ENCODE measurements at regions not wholly inside any gene's neighbourhood (a gene's known extent, or its start where the extent isn't known, plus 50 kb on each side); places are given as distances from the start of the nearest gene placed in this dataset.
A peak's percentile ranks its signal among the peaks of the same experiment; 100 is the strongest.

- no peak overlapping the region for H3K4me2 ChIP-seq (replicated peaks; ENCODE audit: low read depth, low read length, poor library complexity, severe bottlenecking)
- CTCF ChIA-PET, result no interaction called here
- H3K27me3 Mint-ChIP-seq, result peaks cover 54% of the 10 kb centered on the region
Measured at GRCh38 chr20:51275826-51276225, 252.9 kb upstream of the KCNG1 start.

GRCh38 chr20:51275181-51275580 is 252.3 kb upstream of the KCNG1 start:
- Histone ChIP-seq H4K20me1 (ENCODE audit: control insufficient read depth, insufficient read depth, low read length, poor library complexity, severe bottlenecking) (no peaks in the 10 kb centered on the region), H3K4me2 (replicated peaks; ENCODE audit: low read depth, low read length, poor library complexity, severe bottlenecking) (no peak overlapping the region), H3K4me3 (ENCODE audit: control extremely low read depth in 1 of 5, extremely low read depth in 1 of 5, insufficient read depth in 1 of 5, low read depth in 2 of 5, low read length in 4 of 5) (no peak overlapping the region), H2AFZ (ENCODE audit: insufficient read depth, low read depth, low read length, poor library complexity, severe bottlenecking) (no peak overlapping the region), H3K36me3 (replicated peaks in 1 of 2; ENCODE audit: control extremely low read depth in 1 of 2, control insufficient read depth in 1 of 2, extremely low read depth in 1 of 2, insufficient read depth in 2 of 2, low read length in 1 of 2) (no peaks in the 10 kb centered on the region), H3K4me1 (ENCODE audit: control insufficient read depth in 2 of 2, insufficient read depth in 2 of 2, low read length in 2 of 2) (peaks cover 0 to 3% of the 10 kb centered on the region in 2 donors), H3K27me3 (replicated peaks in 1 of 4; ENCODE audit: control extremely low read depth in 1 of 4, control insufficient read depth in 3 of 4, insufficient read depth in 4 of 4, low read length in 3 of 4) (peaks cover 0 to 21% (median 4%) of the 10 kb centered on the region in 4 experiments), H3K9me3 (ENCODE audit: control extremely low read depth in 1 of 3, control insufficient read depth in 2 of 3, insufficient read depth in 1 of 3, low read length in 2 of 3) (peaks cover 0 to 12% (median 0%) of the 10 kb centered on the region in 3 donors), H3K27ac (ENCODE audit: low read length in 2 of 2) (no peak overlapping the region), H3K9ac (ENCODE audit: low read length) (no peak overlapping the region), H3K79me2 (ENCODE audit: control insufficient read depth, insufficient read depth, low read length) (no peaks in the 10 kb centered on the region)
- no peak overlapping the region for H3K27ac Mint-ChIP-seq
- no peaks in the 10 kb centered on the region for H3K9me3 Mint-ChIP-seq (ENCODE audit: insufficient read depth)
- intact Hi-C loops (cut with micrococcal nuclease), result no loop called here
- no peaks in the 10 kb centered on the region for H3K4me1 Mint-ChIP-seq
- ATAC-seq (ENCODE audit: low read depth), result no peak
- WGBS (ENCODE audit: insufficient coverage), result 87% methylated on average over 3 of the region's 5 CpGs
- POLR2A ChIA-PET, result no interaction called here
- no peak for TF ChIP-seq CTCF (IDR thresholded peaks at IDR 0.05)
- no peak for TF ChIP-seq EZH2 (IDR thresholded peaks at IDR 0.05; ENCODE audit: borderline replicate concordance, insufficient read depth, low read depth, low read length, poor library complexity, severe bottlenecking)
- peaks cover 54% of the 10 kb centered on the region for H3K27me3 Mint-ChIP-seq
- H3K4me3 Mint-ChIP-seq, result no peak overlapping the region
- no peak for DNase-seq
- CTCF ChIA-PET, result no interaction called here

More at GRCh38 chr20:51275826-51276225, 252.9 kb upstream of the KCNG1 start:
- H3K27ac Mint-ChIP-seq, result no peak overlapping the region
- POLR2A ChIA-PET, result no interaction called here
- no peaks in the 10 kb centered on the region for H3K79me2 ChIP-seq (ENCODE audit: control insufficient read depth, insufficient read depth, low read length)
- intact Hi-C loops (cut with micrococcal nuclease), result no loop called here
- H3K4me1 Mint-ChIP-seq, result no peaks in the 10 kb centered on the region
- H3K27ac ChIP-seq (ENCODE audit: low read length in 2 of 2), result no peak overlapping the region
- TF ChIP-seq EZH2 (IDR thresholded peaks at IDR 0.05; ENCODE audit: borderline replicate concordance, insufficient read depth, low read depth, low read length, poor library complexity, severe bottlenecking), result no peak
- no peak for TF ChIP-seq CTCF (IDR thresholded peaks at IDR 0.05)
- H3K9me3 ChIP-seq (ENCODE audit: control extremely low read depth in 1 of 3, control insufficient read depth in 2 of 3, insufficient read depth in 1 of 3, low read length in 2 of 3), result peaks cover 0 to 6% (median 0%) of the 10 kb centered on the region in 3 donors
- ATAC-seq (ENCODE audit: low read depth) (no peak), DNase-seq (no peak)
- H3K9me3 Mint-ChIP-seq (ENCODE audit: insufficient read depth), result no peaks in the 10 kb centered on the region
- H3K4me1 ChIP-seq (ENCODE audit: control insufficient read depth in 2 of 2, insufficient read depth in 2 of 2, low read length in 2 of 2), result peaks cover 0 to 3% of the 10 kb centered on the region in 2 donors
- H3K36me3 ChIP-seq (replicated peaks in 1 of 2; ENCODE audit: control extremely low read depth in 1 of 2, control insufficient read depth in 1 of 2, extremely low read depth in 1 of 2, insufficient read depth in 2 of 2, low read length in 1 of 2), result no peaks in the 10 kb centered on the region
- no peak overlapping the region for H3K4me3 ChIP-seq (ENCODE audit: control extremely low read depth in 1 of 5, extremely low read depth in 1 of 5, insufficient read depth in 1 of 5, low read depth in 2 of 5, low read length in 4 of 5)
- no peak overlapping the region for H3K4me3 Mint-ChIP-seq
- H3K27me3 ChIP-seq (replicated peaks in 1 of 4; ENCODE audit: control extremely low read depth in 1 of 4, control insufficient read depth in 3 of 4, insufficient read depth in 4 of 4, low read length in 3 of 4), result peaks cover 0 to 18% (median 4%) of the 10 kb centered on the region in 4 experiments
- no peaks in the 10 kb centered on the region for H4K20me1 ChIP-seq (ENCODE audit: control insufficient read depth, insufficient read depth, low read length, poor library complexity, severe bottlenecking)
- no peak overlapping the region for H3K9ac ChIP-seq (ENCODE audit: low read length)
- 13% methylated on average over 11 of the region's 14 CpGs for WGBS (ENCODE audit: insufficient coverage)
- peak overlapping the region; percentile 20 for H2AFZ ChIP-seq (ENCODE audit: insufficient read depth, low read depth, low read length, poor library complexity, severe bottlenecking)
